ENCODE measurements at regions not wholly inside any gene's neighbourhood (a gene's known extent, or its start where the extent isn't known, plus 50 kb on each side); places are given as distances from the start of the nearest gene placed in this dataset.
"Not testable (repeated sequence)": the region's sequence is repeated elsewhere in the genome, so short reads cannot be mapped to it uniquely, and the experiment has no call there.

GRCh38 chr4:9704551-9705332 lies 76.7 kb upstream of the DRD5 start:
- DNase-seq, result no peak

DNA sequence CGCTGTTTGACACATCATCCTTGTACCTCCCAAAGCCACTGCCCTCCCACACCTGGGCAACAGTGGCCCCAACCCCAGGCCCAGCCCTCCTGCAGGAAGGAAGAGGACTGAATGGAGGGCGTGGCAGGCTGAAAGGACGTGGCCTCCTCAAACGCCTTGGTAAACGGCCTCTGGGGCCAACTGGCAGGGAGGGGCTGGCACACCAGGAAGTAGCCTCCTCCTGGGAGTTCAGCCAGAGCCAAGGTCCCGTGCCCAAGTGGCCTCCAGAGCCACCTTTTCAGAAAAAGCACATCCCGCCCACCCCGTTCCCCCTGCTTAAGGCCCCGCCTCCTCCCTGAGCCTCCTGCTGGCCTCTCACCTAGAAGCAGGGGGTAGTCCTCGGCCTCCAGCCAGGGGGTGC lies 74.2 kb upstream of the DRD5 start:
- not testable (repeated sequence) for DNase-seq

DNA sequence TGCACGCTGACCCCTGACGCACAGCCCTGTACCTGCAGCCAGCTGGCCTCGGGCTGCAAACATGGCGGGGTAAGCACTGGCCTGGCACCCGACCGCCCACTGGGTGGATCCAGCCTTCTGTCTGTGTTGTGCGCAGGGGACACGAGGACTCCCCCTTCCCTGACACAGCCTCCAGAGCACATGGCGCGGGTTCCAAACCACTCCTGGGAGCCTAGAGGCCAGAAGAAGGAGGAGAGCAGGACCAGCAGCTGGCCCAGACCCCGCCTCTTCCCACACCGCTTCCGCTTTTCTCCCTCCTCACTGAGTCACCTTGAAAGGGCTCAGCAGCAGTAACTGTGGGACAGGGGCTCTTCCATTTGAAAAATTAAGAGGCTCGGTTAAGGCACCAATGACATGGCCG lies 73.5 kb upstream of the DRD5 start:
- not testable (repeated sequence) for DNase-seq

DNA sequence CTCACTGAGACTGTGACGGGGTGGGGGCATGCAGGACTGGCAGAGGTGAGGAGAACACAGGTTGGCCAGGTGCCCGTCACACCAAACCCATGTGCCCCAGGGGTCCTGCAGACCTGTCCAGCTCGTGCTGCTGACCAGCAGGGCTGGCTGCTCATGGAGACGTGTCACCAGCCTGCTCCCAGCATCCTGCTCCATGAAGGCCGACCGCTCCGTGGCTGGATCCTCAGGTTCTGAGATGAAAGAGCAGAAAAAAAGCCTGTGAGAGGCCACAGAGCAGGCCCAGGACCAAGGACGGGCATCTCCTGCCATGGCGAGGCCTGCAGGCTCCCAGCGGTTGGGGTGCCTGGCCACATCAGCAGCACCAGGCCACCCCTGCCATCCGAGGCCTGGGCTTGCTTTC lies 71.7 kb upstream of the DRD5 start:
- DNase-seq, result no peak

GRCh38 chr4:9715271-9715670 lies 66.2 kb upstream of the DRD5 start:
- not testable (repeated sequence) for DNase-seq

DNA sequence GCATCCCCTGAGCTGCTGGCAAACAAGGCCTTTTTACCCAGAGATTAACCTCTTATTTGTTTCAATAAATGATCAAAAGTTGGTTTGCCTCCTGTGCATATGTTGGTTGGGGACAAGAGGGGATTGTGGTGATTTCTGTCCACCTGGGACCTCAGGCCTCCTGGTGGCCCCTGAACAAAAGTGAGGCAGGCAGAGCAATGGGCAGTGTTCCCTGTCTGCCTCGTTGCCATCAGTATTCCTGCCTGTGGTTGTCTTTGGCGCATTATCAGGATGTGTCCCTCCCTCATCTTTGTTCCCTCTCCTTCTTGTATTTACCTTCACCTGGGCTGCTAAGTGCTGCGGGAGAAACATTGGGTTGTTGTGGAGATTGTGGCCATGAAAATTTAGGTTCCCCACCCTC lies 65.3 kb upstream of the DRD5 start:
- DNase-seq, result no peak

DNA sequence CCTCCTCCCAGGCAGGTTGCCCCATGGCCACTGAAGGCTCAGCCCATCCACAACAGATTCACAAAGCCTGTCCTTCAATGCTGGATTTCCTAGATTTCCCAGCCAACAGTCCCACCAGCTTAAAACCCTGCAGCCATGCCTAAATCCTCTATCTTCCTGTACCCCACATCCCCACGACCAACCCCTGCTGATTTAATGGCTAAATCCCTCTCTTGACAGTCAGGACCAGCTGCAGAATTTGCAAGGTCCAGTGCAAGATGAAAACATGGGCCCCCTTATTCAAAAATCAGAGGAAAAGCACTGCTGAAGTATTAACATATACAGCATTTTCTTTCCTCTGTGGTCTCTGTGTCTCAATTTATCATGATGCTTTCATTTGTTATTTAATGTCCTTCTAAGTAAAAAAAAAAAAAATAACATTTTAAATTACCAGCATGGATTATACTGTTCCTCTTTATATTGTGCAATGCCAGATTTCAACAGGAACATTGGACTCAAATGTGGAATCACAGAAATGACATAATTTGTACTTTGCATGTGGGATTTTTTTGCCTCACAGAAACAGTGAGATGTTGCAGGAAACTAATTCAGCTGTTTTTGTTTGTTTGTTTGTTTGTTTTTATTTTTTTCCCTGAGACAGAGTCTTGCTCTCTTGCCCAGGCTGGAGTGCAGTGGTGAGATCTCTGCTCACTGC lies 63.0 kb upstream of the DRD5 start:
- DNase-seq, result not testable (repeated sequence)

- DNase-seq, result not testable (repeated sequence)
These were observed 59.3 kb upstream of the DRD5 start for GRCh38 chr4:9722131-9722530.

All from CD4-positive, alpha-beta T cell treated with Interleukin-1 beta for 1 hour (primary cell).